GM06990 (cell line): ENCODE measurements at regions not wholly inside any gene's neighbourhood (a gene's known extent, or its start where the extent isn't known, plus 50 kb on each side); places are given as distances from the start of the nearest gene placed in this dataset.

Source experiments
- DNase-seq: peaks from one replicate; pipeline ENCODE4 v3.0.0-alpha.2; 2011; ENCODE audit not compliant: insufficient read length; ENCODE audit errors: extremely low read depth
- H3K27me3 ChIP-seq: replicated peaks from 2 replicates; pipeline ENCODE4 v1.6.0; 2011; ENCODE audit warnings: low read length; ENCODE audit not compliant: control insufficient read depth, insufficient read depth
- H3K36me3 ChIP-seq: 2 replicates; pipeline ENCODE4 v1.5.1; 2011; ENCODE audit warnings: low read length; ENCODE audit not compliant: control insufficient read depth, insufficient read depth
- H3K4me3 ChIP-seq: replicated peaks from 2 replicates; pipeline ENCODE4 v1.5.1; 2011; ENCODE audit warnings: low read depth, mild to moderate bottlenecking, control low read depth, low read length
- CTCF ChIP-seq: IDR thresholded peaks from 2 replicates; pipeline ENCODE4 v1.5.1; 2011; ENCODE audit warnings: low read length, control low read depth, mild to moderate bottlenecking, inconsistent platforms; ENCODE audit not compliant: insufficient read depth, poor library complexity, severe bottlenecking

DNA sequence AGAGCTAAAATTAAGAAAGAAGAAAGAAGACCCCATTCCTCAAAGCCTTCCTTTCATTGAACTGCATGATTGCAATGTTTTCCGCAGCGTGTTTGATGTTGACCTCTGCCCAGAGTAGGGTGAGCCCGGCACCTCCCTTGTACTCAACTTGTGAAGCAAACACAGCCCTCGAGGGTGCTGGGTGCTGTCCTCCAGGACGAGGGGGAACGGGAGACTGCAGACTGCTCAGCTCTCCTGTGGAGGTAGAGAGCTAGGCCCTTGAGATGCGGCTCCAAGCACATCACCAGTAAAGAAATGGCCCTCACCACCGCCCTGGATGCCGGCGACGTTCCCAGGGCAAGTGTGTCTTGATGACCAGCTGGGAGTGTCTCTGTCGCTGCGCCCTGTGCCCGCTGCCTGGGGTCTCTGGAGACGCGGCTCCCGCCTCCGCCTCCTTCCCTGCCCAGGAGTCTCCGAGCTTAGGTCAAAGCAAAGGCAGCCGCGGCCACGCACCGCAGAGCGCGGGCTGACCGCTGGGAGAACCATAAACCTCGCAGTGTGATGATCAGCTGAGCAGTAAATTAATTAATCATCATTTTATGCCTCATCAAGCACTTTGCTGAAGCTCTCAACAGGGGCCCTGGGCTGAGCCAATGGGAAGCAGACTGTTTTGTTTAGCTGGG is 108.7 kb downstream of the IRX2 start:
- no peak overlapping the region for H3K4me3 ChIP-seq
- no peak for DNase-seq
- no peak for TF ChIP-seq CTCF

GRCh38 chr5:2640717-2641116 is 110.8 kb downstream of the IRX2 start:
- no peak for TF ChIP-seq CTCF
- no peaks in the 10 kb centered on the region for H3K27me3 ChIP-seq
- H3K4me3 ChIP-seq: no peak overlapping the region
- DNase-seq: no peak
- no peaks in the 10 kb centered on the region for H3K36me3 ChIP-seq

More for the DNA sequence above, 108.7 kb downstream of the IRX2 start:
- Histone ChIP-seq H3K27me3 (no peaks in the 10 kb centered on the region), H3K36me3 (no peaks in the 10 kb centered on the region)

- no peaks in the 10 kb centered on the region for H3K27me3 ChIP-seq
- DNase-seq: no peak
Observed at GRCh38 chr5:2639425-2639824, 112.1 kb downstream of the IRX2 start.

DNA sequence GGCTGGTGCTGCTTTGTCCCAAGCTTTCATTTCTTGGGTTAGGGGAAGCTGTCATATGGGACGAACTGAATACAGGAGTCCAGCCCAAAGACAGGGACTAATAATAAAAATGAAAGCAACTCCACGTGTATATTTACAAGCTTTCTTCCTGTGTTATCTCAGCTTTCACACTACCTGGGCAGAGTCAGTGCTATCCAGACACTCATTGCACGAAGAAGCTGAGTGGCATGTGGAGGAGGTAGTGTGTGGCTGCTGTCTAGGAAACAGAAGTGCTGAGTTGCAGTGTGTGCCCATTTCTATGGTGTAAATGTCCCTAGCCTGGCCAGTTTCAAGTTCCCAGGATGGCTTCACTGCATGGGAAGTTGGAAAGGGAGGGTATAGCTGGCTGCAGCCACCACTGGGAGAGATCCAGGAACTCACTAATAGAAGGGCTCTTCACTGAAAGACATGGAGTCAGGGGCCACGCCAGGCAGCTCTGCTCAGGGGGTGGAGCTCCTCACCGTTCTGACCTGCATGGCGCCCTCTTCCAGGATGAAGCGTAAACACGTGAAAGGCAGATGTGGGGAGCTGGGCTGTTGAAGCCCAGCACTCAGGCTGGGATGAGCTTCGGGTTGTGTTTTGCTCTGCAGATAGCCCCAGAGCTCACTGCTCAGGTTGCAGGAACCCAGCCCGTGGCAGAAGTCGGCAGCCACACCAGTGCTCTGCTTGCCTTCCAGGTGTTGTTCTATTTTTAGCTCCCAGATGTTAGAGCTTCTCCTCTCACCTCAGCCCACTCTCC is 116.9 kb downstream of the IRX2 start:
- DNase-seq: no peak
- no peaks in the 10 kb centered on the region for H3K27me3 ChIP-seq
- TF ChIP-seq CTCF: no peak
- no peaks in the 10 kb centered on the region for H3K36me3 ChIP-seq
- H3K4me3 ChIP-seq: no peak overlapping the region

More at GRCh38 chr5:2639425-2639824, 112.1 kb downstream of the IRX2 start:
- Histone ChIP-seq H3K36me3 (no peaks in the 10 kb centered on the region), H3K4me3 (no peak overlapping the region)
- TF ChIP-seq CTCF: no peak

- TF ChIP-seq CTCF: no peak
- H3K4me3 ChIP-seq: no peak overlapping the region
- no peaks in the 10 kb centered on the region for H3K36me3 ChIP-seq
- no peaks in the 10 kb centered on the region for H3K27me3 ChIP-seq
- DNase-seq: no peak
Observed at GRCh38 chr5:2633992-2634391, 117.5 kb downstream of the IRX2 start.
